Endothelial cell of umbilical vein (primary cell): ENCODE measurements at regions not wholly inside any gene's neighbourhood (a gene's known extent, or its start where the extent isn't known, plus 50 kb on each side); places are given as distances from the start of the nearest gene placed in this dataset.

ENCODE experiments used
- BruUV-seq: library from RNA; stranded (reverse); fragments of 400-500 nt; replicated peaks from 2 replicates; lab custom pipeline; 2021; lab: Mats Ljungman, UMichigan
- CTCF ChIA-PET: fragments of 300-600, 350-600 bp; sonication (Branson Sonifier 250); formaldehyde crosslinking; loops from one replicate; lab custom pipeline; 2021; ENCODE audit warnings: antibody characterized with exemption, inconsistent platforms; lab: Charles Lee
- POLR2A ChIA-PET: fragments of 300-600, 350-600 bp; sonication (Branson Sonifier 250); formaldehyde crosslinking; loops from one replicate; lab custom pipeline; 2021; ENCODE audit warnings: antibody characterized with exemption, inconsistent platforms; lab: Charles Lee
- DNase-seq: peaks from one replicate; pipeline ENCODE4 v3.0.0-alpha.2; 2011; ENCODE audit warnings: low read depth, low spot score
- FAIRE-seq: peaks from 2 replicates; lab custom pipeline; 2011; peaks lifted over from hg19 to GRCh38; lab: Jason Lieb, UNC
- H2AFZ ChIP-seq: 2 replicates; pipeline ENCODE4 v1.6.0; 2012; ENCODE audit warnings: low read depth, low read length, control low read depth, inconsistent platforms
- H3K27ac ChIP-seq: 2 replicates; pipeline ENCODE4 v1.5.1; 2011; ENCODE audit warnings: low read depth, mild to moderate bottlenecking, control low read depth, low read length, moderate library complexity; ENCODE audit not compliant: insufficient read depth
- H3K27me3 ChIP-seq, 2 experiments: 2 replicates each; pipeline versions ENCODE4 v1.6.0 to v1.6.1; 2011; ENCODE audit warnings: low read length in 2 of 2, mixed read lengths in 1 of 2; ENCODE audit not compliant: control insufficient read depth in 2 of 2, insufficient read depth in 2 of 2
- H3K36me3 ChIP-seq, 2 experiments: 2 replicates in 1 of 2; 3 replicates in 1 of 2; pipeline ENCODE4 v1.5.1; 2011; ENCODE audit warnings: low read length in 2 of 2, mild to moderate bottlenecking in 1 of 2, moderate library complexity in 1 of 2; ENCODE audit not compliant: control insufficient read depth in 2 of 2, insufficient read depth in 2 of 2; ENCODE audit errors: extremely low read depth in 1 of 2
- H3K4me1 ChIP-seq: 3 replicates; pipeline ENCODE4 v1.5.1; 2011; ENCODE audit warnings: mild to moderate bottlenecking, low read length; ENCODE audit not compliant: control insufficient read depth, insufficient read depth; ENCODE audit errors: extremely low read depth
- H3K4me2 ChIP-seq: 2 replicates; pipeline ENCODE4 v1.6.1; 2011; ENCODE audit warnings: low read length, control low read depth, mixed read lengths; ENCODE audit not compliant: insufficient read depth
- H3K4me3 ChIP-seq, 3 experiments: fragments of 200-600 bp in 1 of 3; sonication (generic), shearing (Covaris generic) in 1 of 3; replicated peaks in 1 of 3; 2 replicates each; pipeline ENCODE4 v1.5.1; 2011 to 2016; ENCODE audit warnings: control low read depth in 3 of 3, low read length in 3 of 3, mild to moderate bottlenecking in 2 of 3, inconsistent platforms in 1 of 3, low read depth in 1 of 3, moderate library complexity in 1 of 3; ENCODE audit not compliant: insufficient read depth in 1 of 3
- H3K79me2 ChIP-seq: 2 replicates; pipeline ENCODE4 v1.6.0; 2012; ENCODE audit warnings: low read length, inconsistent platforms; ENCODE audit not compliant: control insufficient read depth, insufficient read depth
- H3K9ac ChIP-seq: replicated peaks from 2 replicates; pipeline ENCODE3; 2011; ENCODE audit warnings: low read length, control low read depth; ENCODE audit not compliant: insufficient read depth; ENCODE audit errors: extremely low read depth
- H3K9me1 ChIP-seq: replicated peaks from 3 replicates; pipeline ENCODE4 v1.6.0; 2011; ENCODE audit warnings: mild to moderate bottlenecking, low read length; ENCODE audit not compliant: control insufficient read depth, insufficient read depth; ENCODE audit errors: extremely low read depth
- H3K9me3 ChIP-seq: replicated peaks from 2 replicates; pipeline ENCODE4 v1.5.1; 2012; ENCODE audit warnings: low read length, inconsistent platforms; ENCODE audit not compliant: control insufficient read depth, insufficient read depth
- H4K20me1 ChIP-seq: replicated peaks from 2 replicates; pipeline ENCODE3; 2011; ENCODE audit warnings: mild to moderate bottlenecking, low read length; ENCODE audit not compliant: control insufficient read depth, insufficient read depth; ENCODE audit errors: extremely low read depth
- EZH2 ChIP-seq: IDR thresholded peaks from 2 replicates; pipeline ENCODE4 v1.6.1; 2012; ENCODE audit warnings: borderline replicate concordance, low read depth, mild to moderate bottlenecking, moderate library complexity, low read length, inconsistent platforms; ENCODE audit not compliant: severe bottlenecking
- FOS ChIP-seq: IDR thresholded peaks from 2 replicates; pipeline ENCODE4 v1.6.1; 2011; ENCODE audit warnings: mild to moderate bottlenecking, low read length, moderate library complexity, borderline replicate concordance; ENCODE audit not compliant: insufficient read depth
- GATA2 ChIP-seq: IDR thresholded peaks from 2 replicates; pipeline ENCODE4 v1.7.0; 2011; ENCODE audit warnings: low read depth, mild to moderate bottlenecking, moderate library complexity, mixed read lengths, low read length; ENCODE audit not compliant: insufficient read length, insufficient read depth
- JUN ChIP-seq: IDR thresholded peaks from 2 replicates; pipeline ENCODE4 v1.6.1; 2011; ENCODE audit warnings: borderline replicate concordance, low read depth; ENCODE audit not compliant: insufficient read length, insufficient read depth
- MYC ChIP-seq: IDR thresholded peaks from one replicate; pipeline ENCODE4 v1.6.1; 2011; ENCODE audit warnings: mild to moderate bottlenecking, low read depth, low read length
- POLR2A ChIP-seq: IDR thresholded peaks from 2 replicates; pipeline ENCODE4 v1.6.1; 2012; ENCODE audit warnings: low read depth, mild to moderate bottlenecking, control low read depth, low read length
- POLR2AphosphoS5 ChIP-seq: IDR thresholded peaks from 2 replicates; pipeline ENCODE4 v1.6.1; 2012; ENCODE audit warnings: low read depth, mild to moderate bottlenecking, control low read depth, low read length, moderate library complexity; ENCODE audit not compliant: insufficient read depth
- dilution Hi-C: fragments of 300-500 bp; cut with MboI; formaldehyde crosslinking; loops from one replicate; pipeline ENCODE4 v1.15.0; 2019; ENCODE audit warnings: low sequenced_read_pairs; ENCODE audit not compliant: extremely low pct_ligation_motif_present
- intact Hi-C: fragments of 100-400 bp; cut with micrococcal nuclease; formaldehyde crosslinking; loops from one replicate; pipeline ENCODE4 v1.10.0; 2022
- TF ChIP-seq, protein P1 (sequence below): IDR thresholded peaks from 2 replicates; pipeline ENCODE4 v1.6.1; 2011; ENCODE audit not compliant: insufficient read depth, insufficient read length
- TF ChIP-seq, protein P2 (sequence below), 2 donors: IDR thresholded peaks; 1 replicate in 1 of 2; 2 replicates in 1 of 2; pipeline ENCODE4 v1.5.1; 2011; ENCODE audit warnings: low read length in 2 of 2, mild to moderate bottlenecking in 2 of 2, moderate library complexity in 2 of 2, control low read depth in 1 of 2, inconsistent platforms in 1 of 2, low read depth in 1 of 2; ENCODE audit not compliant: insufficient read depth in 1 of 2; ENCODE audit errors: extremely low read depth in 1 of 2

DNA sequence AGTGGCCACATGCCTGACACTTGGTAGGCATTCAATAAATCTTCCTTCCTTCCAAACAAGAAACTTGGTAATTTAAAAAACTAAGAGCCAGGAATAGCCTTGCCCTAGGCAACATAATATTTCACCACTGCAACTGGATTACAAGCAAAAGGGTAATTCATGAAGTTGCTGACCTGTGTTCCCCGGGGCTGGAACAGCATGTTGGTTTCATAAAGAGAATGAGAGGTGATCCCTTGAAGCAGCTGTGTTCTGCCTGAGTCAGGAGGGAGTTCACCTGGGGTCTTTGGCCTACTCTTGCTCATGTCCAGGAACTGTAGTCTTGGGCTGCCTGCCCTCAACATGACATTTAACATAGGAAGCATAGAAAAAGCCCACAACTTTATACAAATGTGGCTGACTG, 329.0 kb upstream of the DAB1 start:
- intact Hi-C loops = loop anchor here (5.0 kb wide), 1 partner anchor 384 kb away; no protein-coding TSS in a partner anchor
- FAIRE-seq = no peak

More for the DNA sequence above, 329.0 kb upstream of the DAB1 start:
- no peaks in the 10 kb centered on the region for H3K4me1 ChIP-seq
- H3K27ac ChIP-seq = no peak overlapping the region
- no peaks in the 10 kb centered on the region for H3K9me1 ChIP-seq
- no TSS peak for BruUV-seq
- no peak overlapping the region for H2AFZ ChIP-seq
- no peak overlapping the region for H3K4me2 ChIP-seq
- no peak for TF ChIP-seq GATA2
- TF ChIP-seq, protein P1, sequence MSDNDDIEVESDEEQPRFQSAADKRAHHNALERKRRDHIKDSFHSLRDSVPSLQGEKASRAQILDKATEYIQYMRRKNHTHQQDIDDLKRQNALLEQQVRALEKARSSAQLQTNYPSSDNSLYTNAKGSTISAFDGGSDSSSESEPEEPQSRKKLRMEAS = no peak
- no peak for TF ChIP-seq EZH2
- TF ChIP-seq FOS = no peak
- TF ChIP-seq MYC = no peak
- TF ChIP-seq POLR2AphosphoS5 = no peak
- TF ChIP-seq JUN = no peak
- TF ChIP-seq, protein P2, sequence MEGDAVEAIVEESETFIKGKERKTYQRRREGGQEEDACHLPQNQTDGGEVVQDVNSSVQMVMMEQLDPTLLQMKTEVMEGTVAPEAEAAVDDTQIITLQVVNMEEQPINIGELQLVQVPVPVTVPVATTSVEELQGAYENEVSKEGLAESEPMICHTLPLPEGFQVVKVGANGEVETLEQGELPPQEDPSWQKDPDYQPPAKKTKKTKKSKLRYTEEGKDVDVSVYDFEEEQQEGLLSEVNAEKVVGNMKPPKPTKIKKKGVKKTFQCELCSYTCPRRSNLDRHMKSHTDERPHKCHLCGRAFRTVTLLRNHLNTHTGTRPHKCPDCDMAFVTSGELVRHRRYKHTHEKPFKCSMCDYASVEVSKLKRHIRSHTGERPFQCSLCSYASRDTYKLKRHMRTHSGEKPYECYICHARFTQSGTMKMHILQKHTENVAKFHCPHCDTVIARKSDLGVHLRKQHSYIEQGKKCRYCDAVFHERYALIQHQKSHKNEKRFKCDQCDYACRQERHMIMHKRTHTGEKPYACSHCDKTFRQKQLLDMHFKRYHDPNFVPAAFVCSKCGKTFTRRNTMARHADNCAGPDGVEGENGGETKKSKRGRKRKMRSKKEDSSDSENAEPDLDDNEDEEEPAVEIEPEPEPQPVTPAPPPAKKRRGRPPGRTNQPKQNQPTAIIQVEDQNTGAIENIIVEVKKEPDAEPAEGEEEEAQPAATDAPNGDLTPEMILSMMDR (IDR thresholded peaks at IDR 0.05; ENCODE audit: extremely low read depth in 1 of 2, insufficient read depth in 1 of 2, low read depth in 1 of 2, low read length in 2 of 2) = no peak
- TF ChIP-seq POLR2A = no peak
- H4K20me1 ChIP-seq = no peaks in the 10 kb centered on the region
- no peak overlapping the region for H3K4me3 ChIP-seq
- POLR2A ChIA-PET = no interaction called here
- no peak overlapping the region for H3K9ac ChIP-seq
- no peaks in the 10 kb centered on the region for H3K36me3 ChIP-seq
- DNase-seq = no peak
- dilution Hi-C loops = no loop called here
- H3K79me2 ChIP-seq = no peaks in the 10 kb centered on the region
- no peaks in the 10 kb centered on the region for H3K27me3 ChIP-seq
- no peaks in the 10 kb centered on the region for H3K9me3 ChIP-seq
- CTCF ChIA-PET = no interaction called here
